ENCODE measurements at regions not wholly inside any gene's neighbourhood (a gene's known extent, or its start where the extent isn't known, plus 50 kb on each side); places are given as distances from the start of the nearest gene placed in this dataset.

DNA sequence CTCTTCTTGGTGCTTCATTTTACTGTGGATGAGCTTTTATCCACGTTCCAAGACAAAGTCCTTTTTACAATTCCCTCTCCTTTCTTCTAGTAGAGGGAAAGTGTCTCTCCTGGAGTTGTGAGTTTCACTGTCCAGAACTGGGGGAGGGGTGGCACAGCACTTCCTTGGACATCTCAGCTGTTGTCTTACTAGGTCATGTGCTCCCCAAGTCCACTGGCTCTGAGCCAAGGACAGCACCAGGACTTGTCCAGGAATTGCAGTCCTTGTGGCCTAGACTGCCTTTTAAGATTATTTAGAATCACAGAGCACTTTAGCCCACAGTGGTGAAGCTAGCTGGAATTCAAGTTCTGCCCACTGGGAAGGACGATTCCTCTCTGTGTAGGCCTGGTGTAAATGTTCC, 700.2 kb upstream of the PTPRD start:
- no peak for FAIRE-seq
- DNase-seq (ENCODE audit: low spot score) = no peak

GRCh38 chr9:11318946-11319345, 706.1 kb upstream of the PTPRD start:
- DNase-seq (ENCODE audit: low spot score) = no peak
- FAIRE-seq = no peak

GRCh38 chr9:11319538-11319937, 706.7 kb upstream of the PTPRD start:
- FAIRE-seq (no peak), DNase-seq (ENCODE audit: low spot score) (peak; percentile 8)

DNA sequence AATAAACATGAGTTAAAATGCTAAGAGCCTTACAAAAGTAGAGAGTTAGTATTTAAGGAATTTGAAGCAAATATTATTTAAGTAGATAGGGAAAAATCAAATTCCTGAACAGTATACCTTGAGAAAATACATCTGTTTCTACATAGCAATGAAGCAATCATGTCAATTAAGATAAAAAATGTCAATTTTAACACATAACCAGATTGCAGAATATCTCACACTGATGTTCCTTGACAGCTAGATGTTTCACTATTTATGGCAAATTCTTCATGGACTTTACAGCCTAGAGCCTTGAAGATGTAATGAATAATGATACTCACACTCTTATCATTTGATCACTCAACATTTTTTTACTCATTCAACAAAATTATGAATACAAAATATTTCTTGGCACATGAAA, 708.2 kb upstream of the PTPRD start:
- no peak for DNase-seq (ENCODE audit: low spot score)
- FAIRE-seq = no peak

- FAIRE-seq = no peak
These were observed 710.7 kb upstream of the PTPRD start for GRCh38 chr9:11323457-11323856.

GRCh38 chr9:11326231-11326630, 713.4 kb upstream of the PTPRD start:
- FAIRE-seq (no peak), DNase-seq (ENCODE audit: low spot score) (no peak)

More at GRCh38 chr9:11323457-11323856, 710.7 kb upstream of the PTPRD start:
- no peak for DNase-seq (ENCODE audit: low spot score)

- FAIRE-seq (no peak), DNase-seq (ENCODE audit: low spot score) (no peak)
These were observed 715.5 kb upstream of the PTPRD start for GRCh38 chr9:11328326-11328725.

DNA sequence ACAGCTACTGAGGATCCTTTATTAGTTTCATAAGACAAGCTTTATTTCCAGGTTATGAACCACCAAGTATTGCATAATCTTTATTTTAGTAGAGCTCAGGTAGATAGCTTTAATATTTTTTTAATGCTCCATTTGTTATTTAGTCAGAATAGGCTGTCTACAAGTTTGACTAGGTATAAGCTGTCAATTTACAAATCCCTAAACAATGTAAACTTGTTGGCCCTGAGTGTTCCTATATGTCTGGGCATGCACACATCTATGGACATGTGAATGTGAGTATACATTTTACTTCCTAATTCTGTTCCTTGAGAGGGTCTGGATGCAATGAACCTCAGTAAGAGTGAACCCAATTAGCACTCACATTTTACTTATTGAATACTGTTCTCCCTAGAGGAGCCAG, 722.2 kb upstream of the PTPRD start:
- FAIRE-seq (no peak), DNase-seq (ENCODE audit: low spot score) (no peak)

- no peak for DNase-seq (ENCODE audit: low spot score)
- FAIRE-seq = no peak
These were observed 725.3 kb upstream of the PTPRD start for GRCh38 chr9:11338130-11338529.

- FAIRE-seq (no peak), DNase-seq (ENCODE audit: low spot score) (no peak)
These were observed 727.9 kb upstream of the PTPRD start for GRCh38 chr9:11340654-11341053.

- no peak for DNase-seq (ENCODE audit: low spot score)
- FAIRE-seq = no peak
These were observed 734.6 kb upstream of the PTPRD start for GRCh38 chr9:11347437-11347836.

- FAIRE-seq = no peak
These were observed 735.6 kb upstream of the PTPRD start for GRCh38 chr9:11348366-11348765.

GRCh38 chr9:11349187-11349586, 736.4 kb upstream of the PTPRD start:
- DNase-seq (ENCODE audit: low spot score) (no peak), FAIRE-seq (no peak)

More at GRCh38 chr9:11348366-11348765, 735.6 kb upstream of the PTPRD start:
- no peak for DNase-seq (ENCODE audit: low spot score)

GRCh38 chr9:11352612-11353011, 739.8 kb upstream of the PTPRD start:
- FAIRE-seq = no peak
- no peak for DNase-seq (ENCODE audit: low spot score)

DNA sequence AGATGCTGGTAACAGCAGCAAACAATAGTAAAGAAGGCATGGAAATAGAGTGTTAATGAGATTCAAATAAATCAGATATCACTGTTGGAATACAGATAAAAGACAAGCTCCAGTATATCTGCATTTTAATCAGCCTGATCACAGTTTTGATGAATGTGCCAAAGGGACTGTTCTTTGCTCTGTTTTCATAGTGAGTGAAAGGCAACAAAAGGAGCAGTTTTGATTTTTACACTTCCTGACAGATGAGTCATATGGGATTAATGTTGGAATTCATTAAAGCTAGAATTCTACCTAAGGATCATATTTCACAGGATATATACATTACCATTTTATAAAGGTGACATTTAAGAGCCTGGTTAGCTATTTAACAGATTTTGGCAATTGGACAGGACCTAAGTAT, 743.3 kb upstream of the PTPRD start:
- DNase-seq (ENCODE audit: low spot score) (no peak), FAIRE-seq (no peak)

GRCh38 chr9:11366585-11367129, 753.9 kb upstream of the PTPRD start:
- DNase-seq (ENCODE audit: low spot score) (no peak), FAIRE-seq (no peak)

GRCh38 chr9:11374926-11375325, 762.1 kb upstream of the PTPRD start:
- no peak for FAIRE-seq
- no peak for DNase-seq (ENCODE audit: low spot score)

GRCh38 chr9:11402621-11403020, 789.8 kb upstream of the PTPRD start:
- FAIRE-seq = no peak
- no peak for DNase-seq (ENCODE audit: low spot score)

DNA sequence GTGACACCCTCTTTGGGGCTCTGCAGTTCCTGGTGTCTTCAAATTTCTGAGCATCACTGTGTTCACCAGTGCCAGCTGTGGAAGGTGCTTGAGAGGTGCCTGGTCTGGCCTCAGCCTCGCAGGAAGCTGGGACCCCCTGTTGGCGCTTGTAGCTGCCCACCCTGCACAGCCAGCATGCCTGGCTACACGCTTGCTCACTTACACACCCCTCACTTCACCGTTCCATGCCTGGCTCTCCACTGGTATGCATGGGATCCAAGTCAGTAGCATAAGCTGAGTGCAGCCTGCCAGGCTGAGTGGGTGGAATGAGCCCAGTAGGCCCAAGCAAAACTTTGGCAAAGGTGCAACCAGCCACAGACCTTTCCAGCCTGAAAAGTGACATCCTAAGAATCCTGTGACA, 801.4 kb upstream of the PTPRD start:
- FAIRE-seq = no peak
- no peak for DNase-seq (ENCODE audit: low spot score)

DNA sequence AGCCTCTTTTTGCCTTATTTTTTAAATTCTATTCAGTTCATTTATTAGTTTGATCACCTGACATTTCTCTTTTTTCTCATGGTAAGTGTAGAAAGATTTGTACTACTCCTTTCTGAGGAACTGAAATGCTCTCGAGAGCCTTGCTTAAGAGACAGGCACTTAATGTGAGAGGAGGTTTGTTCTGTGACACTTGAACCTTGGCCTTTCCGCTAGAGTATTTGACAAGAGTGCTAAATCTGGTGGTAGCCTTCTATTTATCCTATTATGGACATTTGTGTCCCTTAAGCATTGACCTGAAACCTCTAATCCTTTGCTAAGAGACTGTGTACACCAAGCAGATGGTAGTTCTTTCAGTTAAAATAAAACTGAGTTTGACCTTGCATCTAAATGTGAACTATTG, 805.0 kb upstream of the PTPRD start:
- no peak for DNase-seq (ENCODE audit: low spot score)
- no peak for FAIRE-seq

DNA sequence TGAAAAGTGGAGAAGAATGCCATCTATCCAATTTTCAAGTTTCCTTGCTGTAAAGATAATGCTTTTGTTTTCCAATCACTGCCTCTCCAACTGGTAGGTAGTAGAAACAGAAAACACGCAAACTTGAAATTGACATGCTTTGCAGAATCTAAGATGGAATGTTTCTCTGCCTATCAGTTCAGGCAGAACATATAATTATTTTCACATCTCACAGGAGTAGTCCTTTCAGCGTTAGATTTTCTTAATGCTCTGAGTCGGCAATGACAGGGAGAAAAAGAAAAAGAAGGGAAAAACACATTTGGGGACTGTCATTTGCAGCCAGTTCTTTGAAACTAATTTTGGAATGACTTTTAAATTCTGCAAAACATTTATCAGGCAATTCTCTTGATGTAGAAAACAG, 818.7 kb upstream of the PTPRD start:
- no peak for FAIRE-seq
- no peak for DNase-seq (ENCODE audit: low spot score)

DNA sequence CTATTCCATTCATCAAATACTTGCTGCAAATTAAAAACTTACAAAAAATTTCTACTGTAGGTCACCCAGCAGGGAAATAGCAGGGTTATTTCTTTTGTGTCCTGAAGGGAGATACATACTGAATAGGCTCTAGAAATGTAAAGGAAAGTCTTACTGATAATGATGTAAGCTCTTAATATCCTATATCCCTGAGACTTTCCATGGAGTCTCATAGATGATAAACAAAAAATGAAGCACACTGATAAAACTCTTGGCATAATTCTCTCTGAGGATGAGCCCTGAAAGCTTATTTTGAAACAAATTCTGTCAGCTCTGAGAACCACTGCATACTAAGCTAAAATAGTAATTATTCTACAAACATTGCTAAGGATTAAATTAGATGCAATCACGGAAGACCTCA, 819.6 kb upstream of the PTPRD start:
- DNase-seq (ENCODE audit: low spot score) (no peak), FAIRE-seq (no peak)

- DNase-seq (ENCODE audit: low spot score) (no peak), FAIRE-seq (no peak)
These were observed 830.8 kb upstream of the PTPRD start for GRCh38 chr9:11443631-11444030.
